ENCODE measurements at regions not wholly inside any gene's neighbourhood (a gene's known extent, or its start where the extent isn't known, plus 50 kb on each side); places are given as distances from the start of the nearest gene placed in this dataset.

GRCh38 chr5:118722122-118723020, 266.0 kb downstream of the DTWD2 start (continued):
- TF ChIP-seq, protein P1, sequence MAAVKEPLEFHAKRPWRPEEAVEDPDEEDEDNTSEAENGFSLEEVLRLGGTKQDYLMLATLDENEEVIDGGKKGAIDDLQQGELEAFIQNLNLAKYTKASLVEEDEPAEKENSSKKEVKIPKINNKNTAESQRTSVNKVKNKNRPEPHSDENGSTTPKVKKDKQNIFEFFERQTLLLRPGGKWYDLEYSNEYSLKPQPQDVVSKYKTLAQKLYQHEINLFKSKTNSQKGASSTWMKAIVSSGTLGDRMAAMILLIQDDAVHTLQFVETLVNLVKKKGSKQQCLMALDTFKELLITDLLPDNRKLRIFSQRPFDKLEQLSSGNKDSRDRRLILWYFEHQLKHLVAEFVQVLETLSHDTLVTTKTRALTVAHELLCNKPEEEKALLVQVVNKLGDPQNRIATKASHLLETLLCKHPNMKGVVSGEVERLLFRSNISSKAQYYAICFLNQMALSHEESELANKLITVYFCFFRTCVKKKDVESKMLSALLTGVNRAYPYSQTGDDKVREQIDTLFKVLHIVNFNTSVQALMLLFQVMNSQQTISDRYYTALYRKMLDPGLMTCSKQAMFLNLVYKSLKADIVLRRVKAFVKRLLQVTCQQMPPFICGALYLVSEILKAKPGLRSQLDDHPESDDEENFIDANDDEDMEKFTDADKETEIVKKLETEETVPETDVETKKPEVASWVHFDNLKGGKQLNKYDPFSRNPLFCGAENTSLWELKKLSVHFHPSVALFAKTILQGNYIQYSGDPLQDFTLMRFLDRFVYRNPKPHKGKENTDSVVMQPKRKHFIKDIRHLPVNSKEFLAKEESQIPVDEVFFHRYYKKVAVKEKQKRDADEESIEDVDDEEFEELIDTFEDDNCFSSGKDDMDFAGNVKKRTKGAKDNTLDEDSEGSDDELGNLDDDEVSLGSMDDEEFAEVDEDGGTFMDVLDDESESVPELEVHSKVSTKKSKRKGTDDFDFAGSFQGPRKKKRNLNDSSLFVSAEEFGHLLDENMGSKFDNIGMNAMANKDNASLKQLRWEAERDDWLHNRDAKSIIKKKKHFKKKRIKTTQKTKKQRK (IDR thresholded peaks at IDR 0.05; ENCODE audit: low read depth, low read length), result no peak
- TF ChIP-seq, protein P2, sequence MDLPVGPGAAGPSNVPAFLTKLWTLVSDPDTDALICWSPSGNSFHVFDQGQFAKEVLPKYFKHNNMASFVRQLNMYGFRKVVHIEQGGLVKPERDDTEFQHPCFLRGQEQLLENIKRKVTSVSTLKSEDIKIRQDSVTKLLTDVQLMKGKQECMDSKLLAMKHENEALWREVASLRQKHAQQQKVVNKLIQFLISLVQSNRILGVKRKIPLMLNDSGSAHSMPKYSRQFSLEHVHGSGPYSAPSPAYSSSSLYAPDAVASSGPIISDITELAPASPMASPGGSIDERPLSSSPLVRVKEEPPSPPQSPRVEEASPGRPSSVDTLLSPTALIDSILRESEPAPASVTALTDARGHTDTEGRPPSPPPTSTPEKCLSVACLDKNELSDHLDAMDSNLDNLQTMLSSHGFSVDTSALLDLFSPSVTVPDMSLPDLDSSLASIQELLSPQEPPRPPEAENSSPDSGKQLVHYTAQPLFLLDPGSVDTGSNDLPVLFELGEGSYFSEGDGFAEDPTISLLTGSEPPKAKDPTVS (IDR thresholded peaks at IDR 0.05; ENCODE audit: low read depth, low read length), result no peak
- TF ChIP-seq PAX5 (IDR thresholded peaks at IDR 0.05; ENCODE audit: borderline replicate concordance, low read depth, low read length) (peak; percentile 77; the same call in 1 of the 2 replicates), POU2F2 (IDR thresholded peaks at IDR 0.05; ENCODE audit: borderline replicate concordance, low read depth, low read length) (no peak), TARDBP (IDR thresholded peaks at IDR 0.05; ENCODE audit: borderline replicate concordance) (0 out of 2 replicates have a peak, but pooled peaks have one; percentile 20), NR2C1 (IDR thresholded peaks at IDR 0.05) (no peak), GATAD2B (conservative IDR thresholded peaks at IDR 0.05; ENCODE audit: low read depth) (0 out of 2 replicates have a peak, but pooled peaks have one; percentile 11), CBX3 (IDR thresholded peaks at IDR 0.05; ENCODE audit: borderline replicate concordance, low read depth) (no peak), ATF7 (IDR thresholded peaks at IDR 0.05; ENCODE audit: low read depth) (no peak), IRF4 (IDR thresholded peaks at IDR 0.05; ENCODE audit: low read depth, low read length) (peak; percentile 95), CREM (IDR thresholded peaks at IDR 0.05; ENCODE audit: low read depth) (peak; percentile 81), SUZ12 (IDR thresholded peaks at IDR 0.05; ENCODE audit: unreplicated experiment) (no peak), CHD2 (IDR thresholded peaks at IDR 0.05; ENCODE audit: borderline replicate concordance, low read depth, low read length) (no peak)
- TF ChIP-seq, protein P3, sequence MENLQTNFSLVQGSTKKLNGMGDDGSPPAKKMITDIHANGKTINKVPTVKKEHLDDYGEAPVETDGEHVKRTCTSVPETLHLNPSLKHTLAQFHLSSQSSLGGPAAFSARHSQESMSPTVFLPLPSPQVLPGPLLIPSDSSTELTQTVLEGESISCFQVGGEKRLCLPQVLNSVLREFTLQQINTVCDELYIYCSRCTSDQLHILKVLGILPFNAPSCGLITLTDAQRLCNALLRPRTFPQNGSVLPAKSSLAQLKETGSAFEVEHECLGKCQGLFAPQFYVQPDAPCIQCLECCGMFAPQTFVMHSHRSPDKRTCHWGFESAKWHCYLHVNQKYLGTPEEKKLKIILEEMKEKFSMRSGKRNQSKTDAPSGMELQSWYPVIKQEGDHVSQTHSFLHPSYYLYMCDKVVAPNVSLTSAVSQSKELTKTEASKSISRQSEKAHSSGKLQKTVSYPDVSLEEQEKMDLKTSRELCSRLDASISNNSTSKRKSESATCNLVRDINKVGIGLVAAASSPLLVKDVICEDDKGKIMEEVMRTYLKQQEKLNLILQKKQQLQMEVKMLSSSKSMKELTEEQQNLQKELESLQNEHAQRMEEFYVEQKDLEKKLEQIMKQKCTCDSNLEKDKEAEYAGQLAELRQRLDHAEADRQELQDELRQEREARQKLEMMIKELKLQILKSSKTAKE (IDR thresholded peaks at IDR 0.05; ENCODE audit: low read depth, poor library complexity, severe bottlenecking), result no peak
- TF ChIP-seq, protein P4, sequence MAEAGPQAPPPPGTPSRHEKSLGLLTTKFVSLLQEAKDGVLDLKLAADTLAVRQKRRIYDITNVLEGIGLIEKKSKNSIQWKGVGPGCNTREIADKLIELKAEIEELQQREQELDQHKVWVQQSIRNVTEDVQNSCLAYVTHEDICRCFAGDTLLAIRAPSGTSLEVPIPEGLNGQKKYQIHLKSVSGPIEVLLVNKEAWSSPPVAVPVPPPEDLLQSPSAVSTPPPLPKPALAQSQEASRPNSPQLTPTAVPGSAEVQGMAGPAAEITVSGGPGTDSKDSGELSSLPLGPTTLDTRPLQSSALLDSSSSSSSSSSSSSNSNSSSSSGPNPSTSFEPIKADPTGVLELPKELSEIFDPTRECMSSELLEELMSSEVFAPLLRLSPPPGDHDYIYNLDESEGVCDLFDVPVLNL (IDR thresholded peaks at IDR 0.05; ENCODE audit: low read depth, low read length), result no peak
- TF ChIP-seq, protein P5, sequence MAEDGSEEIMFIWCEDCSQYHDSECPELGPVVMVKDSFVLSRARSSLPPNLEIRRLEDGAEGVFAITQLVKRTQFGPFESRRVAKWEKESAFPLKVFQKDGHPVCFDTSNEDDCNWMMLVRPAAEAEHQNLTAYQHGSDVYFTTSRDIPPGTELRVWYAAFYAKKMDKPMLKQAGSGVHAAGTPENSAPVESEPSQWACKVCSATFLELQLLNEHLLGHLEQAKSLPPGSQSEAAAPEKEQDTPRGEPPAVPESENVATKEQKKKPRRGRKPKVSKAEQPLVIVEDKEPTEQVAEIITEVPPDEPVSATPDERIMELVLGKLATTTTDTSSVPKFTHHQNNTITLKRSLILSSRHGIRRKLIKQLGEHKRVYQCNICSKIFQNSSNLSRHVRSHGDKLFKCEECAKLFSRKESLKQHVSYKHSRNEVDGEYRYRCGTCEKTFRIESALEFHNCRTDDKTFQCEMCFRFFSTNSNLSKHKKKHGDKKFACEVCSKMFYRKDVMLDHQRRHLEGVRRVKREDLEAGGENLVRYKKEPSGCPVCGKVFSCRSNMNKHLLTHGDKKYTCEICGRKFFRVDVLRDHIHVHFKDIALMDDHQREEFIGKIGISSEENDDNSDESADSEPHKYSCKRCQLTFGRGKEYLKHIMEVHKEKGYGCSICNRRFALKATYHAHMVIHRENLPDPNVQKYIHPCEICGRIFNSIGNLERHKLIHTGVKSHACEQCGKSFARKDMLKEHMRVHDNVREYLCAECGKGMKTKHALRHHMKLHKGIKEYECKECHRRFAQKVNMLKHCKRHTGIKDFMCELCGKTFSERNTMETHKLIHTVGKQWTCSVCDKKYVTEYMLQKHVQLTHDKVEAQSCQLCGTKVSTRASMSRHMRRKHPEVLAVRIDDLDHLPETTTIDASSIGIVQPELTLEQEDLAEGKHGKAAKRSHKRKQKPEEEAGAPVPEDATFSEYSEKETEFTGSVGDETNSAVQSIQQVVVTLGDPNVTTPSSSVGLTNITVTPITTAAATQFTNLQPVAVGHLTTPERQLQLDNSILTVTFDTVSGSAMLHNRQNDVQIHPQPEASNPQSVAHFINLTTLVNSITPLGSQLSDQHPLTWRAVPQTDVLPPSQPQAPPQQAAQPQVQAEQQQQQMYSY (CRISPR knock-in tag; IDR thresholded peaks at IDR 0.05), result no peak

Data from GM12878 (cell line).